ENCODE measurements at regions not wholly inside any gene's neighbourhood (a gene's known extent, or its start where the extent isn't known, plus 50 kb on each side); places are given as distances from the start of the nearest gene placed in this dataset.
"Not testable (repeated sequence)": the region's sequence is repeated elsewhere in the genome, so short reads cannot be mapped to it uniquely, and the experiment has no call there.

GRCh38 chr15:96472681-96473080 lies 142.2 kb downstream of the NR2F2 start:
- no peak for DNase-seq

GRCh38 chr15:96473556-96473955 lies 143.1 kb downstream of the NR2F2 start:
- no peak for DNase-seq

- DNase-seq, result no peak
Measured at GRCh38 chr15:96474231-96474664, 143.7 kb downstream of the NR2F2 start.

- no peak for DNase-seq
Measured at GRCh38 chr15:96477227-96477626, 146.7 kb downstream of the NR2F2 start.

GRCh38 chr15:96484412-96484811 lies 153.9 kb downstream of the NR2F2 start:
- not testable (repeated sequence) for DNase-seq

- no peak for DNase-seq
Measured at GRCh38 chr15:96484830-96485229, 154.3 kb downstream of the NR2F2 start.

GRCh38 chr15:96487245-96487644 lies 156.7 kb downstream of the NR2F2 start:
- DNase-seq, result no peak

GRCh38 chr15:96491066-96491699 lies 160.7 kb downstream of the NR2F2 start:
- DNase-seq, result not testable (repeated sequence)

GRCh38 chr15:96491700-96492644 lies 161.5 kb downstream of the NR2F2 start:
- DNase-seq, result not testable (repeated sequence)

GRCh38 chr15:96494505-96494904 lies 164.0 kb downstream of the NR2F2 start:
- no peak for DNase-seq

- DNase-seq, result no peak
Measured at GRCh38 chr15:96495386-96495785, 164.9 kb downstream of the NR2F2 start.

GRCh38 chr15:96497951-96498350 lies 167.5 kb downstream of the NR2F2 start:
- DNase-seq, result no peak

- DNase-seq, result no peak
Measured at GRCh38 chr15:96500508-96500907, 170.0 kb downstream of the NR2F2 start.

- no peak for DNase-seq
Measured at GRCh38 chr15:96501362-96501761, 170.9 kb downstream of the NR2F2 start.

- DNase-seq, result no peak
Measured at GRCh38 chr15:96502196-96502595, 171.7 kb downstream of the NR2F2 start.

- DNase-seq, result no peak
Measured at GRCh38 chr15:96503276-96503675, 172.8 kb downstream of the NR2F2 start.

- no peak for DNase-seq
Measured at GRCh38 chr15:96504371-96504770, 173.9 kb downstream of the NR2F2 start.

GRCh38 chr15:96505014-96505413 lies 174.5 kb downstream of the NR2F2 start:
- DNase-seq, result no peak

- no peak for DNase-seq
Measured at GRCh38 chr15:96514607-96515285, 184.2 kb downstream of the NR2F2 start.

GRCh38 chr15:96515371-96515770 lies 184.9 kb downstream of the NR2F2 start:
- no peak for DNase-seq

- no peak for DNase-seq
Measured at GRCh38 chr15:96521386-96521785, 190.9 kb downstream of the NR2F2 start.

GRCh38 chr15:96524676-96525417 lies 194.3 kb downstream of the NR2F2 start:
- DNase-seq, result no peak

- DNase-seq, result no peak
Measured at GRCh38 chr15:96535148-96535547, 204.6 kb downstream of the NR2F2 start.

Measured in fibroblast of skin of right biceps (primary cell).